ENCODE measurements at regions not wholly inside any gene's neighbourhood (a gene's known extent, or its start where the extent isn't known, plus 50 kb on each side); places are given as distances from the start of the nearest gene placed in this dataset.

DNA sequence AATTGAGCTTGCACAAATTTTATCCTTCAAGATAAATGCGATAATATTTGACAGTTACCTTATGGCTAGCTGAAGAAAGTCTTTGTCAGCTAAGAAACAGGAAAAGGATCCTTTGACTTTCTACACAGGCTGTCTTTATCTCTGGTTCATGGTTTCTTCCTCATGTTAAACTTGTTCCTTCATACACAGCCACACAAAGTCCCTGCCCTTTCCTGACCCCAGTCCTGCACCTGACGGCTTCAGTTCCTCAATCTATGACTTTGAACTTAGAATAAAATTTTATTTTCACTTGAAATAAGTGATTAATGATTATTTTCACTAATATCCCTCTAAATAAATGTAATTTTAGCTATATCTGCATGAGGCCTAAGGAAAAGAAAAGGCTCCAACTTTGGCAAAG is 77.8 kb upstream of the PRSS1 start:
- H3K27ac ChIP-seq, result no peak overlapping the region
- no peaks in the 10 kb centered on the region for H3K36me3 ChIP-seq (replicated peaks in 1 of 2)
- DNase-seq, result no peak
- 59 to 66% (median 63%) methylated on average over 2 of the region's 2 CpGs for WGBS, 4 donors
- H3K27me3 ChIP-seq, result no peaks in the 10 kb centered on the region
- TF ChIP-seq POLR2A (IDR thresholded peaks at IDR 0.05), result no peak
- TF ChIP-seq, protein P1, sequence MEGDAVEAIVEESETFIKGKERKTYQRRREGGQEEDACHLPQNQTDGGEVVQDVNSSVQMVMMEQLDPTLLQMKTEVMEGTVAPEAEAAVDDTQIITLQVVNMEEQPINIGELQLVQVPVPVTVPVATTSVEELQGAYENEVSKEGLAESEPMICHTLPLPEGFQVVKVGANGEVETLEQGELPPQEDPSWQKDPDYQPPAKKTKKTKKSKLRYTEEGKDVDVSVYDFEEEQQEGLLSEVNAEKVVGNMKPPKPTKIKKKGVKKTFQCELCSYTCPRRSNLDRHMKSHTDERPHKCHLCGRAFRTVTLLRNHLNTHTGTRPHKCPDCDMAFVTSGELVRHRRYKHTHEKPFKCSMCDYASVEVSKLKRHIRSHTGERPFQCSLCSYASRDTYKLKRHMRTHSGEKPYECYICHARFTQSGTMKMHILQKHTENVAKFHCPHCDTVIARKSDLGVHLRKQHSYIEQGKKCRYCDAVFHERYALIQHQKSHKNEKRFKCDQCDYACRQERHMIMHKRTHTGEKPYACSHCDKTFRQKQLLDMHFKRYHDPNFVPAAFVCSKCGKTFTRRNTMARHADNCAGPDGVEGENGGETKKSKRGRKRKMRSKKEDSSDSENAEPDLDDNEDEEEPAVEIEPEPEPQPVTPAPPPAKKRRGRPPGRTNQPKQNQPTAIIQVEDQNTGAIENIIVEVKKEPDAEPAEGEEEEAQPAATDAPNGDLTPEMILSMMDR (IDR thresholded peaks at IDR 0.05), result no peak
- no peaks in the 10 kb centered on the region for H3K9me3 ChIP-seq (replicated peaks in 1 of 3)
- intact Hi-C loops (cut with DNase I), result no loop called here
- no peaks in the 10 kb centered on the region for H3K4me1 ChIP-seq (replicated peaks in 1 of 2)
- no peak overlapping the region for H3K4me3 ChIP-seq

DNA sequence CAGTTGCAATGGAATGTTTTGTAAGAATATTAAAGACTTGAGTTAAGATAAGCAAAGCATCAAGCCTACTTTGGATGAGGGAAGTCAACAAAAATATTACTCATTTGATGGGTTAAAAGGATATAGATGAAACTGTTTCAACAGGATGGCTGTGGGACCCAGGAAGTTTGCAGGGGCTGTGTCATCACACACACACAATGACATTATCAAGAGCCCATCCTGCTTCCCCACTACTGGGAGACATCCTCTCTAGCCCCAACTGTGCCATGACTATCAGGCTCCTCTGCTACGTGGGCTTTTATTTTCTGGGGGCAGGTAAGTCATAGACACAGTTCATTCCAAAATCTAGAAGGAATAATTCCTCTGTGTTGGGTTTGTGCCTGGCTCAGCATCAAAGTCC is 78.8 kb upstream of the PRSS1 start:
- no peaks in the 10 kb centered on the region for H3K27me3 ChIP-seq
- H3K9me3 ChIP-seq (replicated peaks in 1 of 3), result no peaks in the 10 kb centered on the region
- no peak for DNase-seq
- TF ChIP-seq, protein P1 (IDR thresholded peaks at IDR 0.05), result no peak
- TF ChIP-seq POLR2A (IDR thresholded peaks at IDR 0.05), result no peak
- H3K4me3 ChIP-seq, result no peak overlapping the region
- intact Hi-C loops (cut with DNase I), result no loop called here
- H3K27ac ChIP-seq, result no peak overlapping the region
- no peaks in the 10 kb centered on the region for H3K36me3 ChIP-seq (replicated peaks in 1 of 2)
- H3K4me1 ChIP-seq (replicated peaks in 1 of 2), result no peaks in the 10 kb centered on the region
- 0 to 75% (median 32%) methylated on average over 1 of the region's 1 CpG for WGBS, 4 donors

DNA sequence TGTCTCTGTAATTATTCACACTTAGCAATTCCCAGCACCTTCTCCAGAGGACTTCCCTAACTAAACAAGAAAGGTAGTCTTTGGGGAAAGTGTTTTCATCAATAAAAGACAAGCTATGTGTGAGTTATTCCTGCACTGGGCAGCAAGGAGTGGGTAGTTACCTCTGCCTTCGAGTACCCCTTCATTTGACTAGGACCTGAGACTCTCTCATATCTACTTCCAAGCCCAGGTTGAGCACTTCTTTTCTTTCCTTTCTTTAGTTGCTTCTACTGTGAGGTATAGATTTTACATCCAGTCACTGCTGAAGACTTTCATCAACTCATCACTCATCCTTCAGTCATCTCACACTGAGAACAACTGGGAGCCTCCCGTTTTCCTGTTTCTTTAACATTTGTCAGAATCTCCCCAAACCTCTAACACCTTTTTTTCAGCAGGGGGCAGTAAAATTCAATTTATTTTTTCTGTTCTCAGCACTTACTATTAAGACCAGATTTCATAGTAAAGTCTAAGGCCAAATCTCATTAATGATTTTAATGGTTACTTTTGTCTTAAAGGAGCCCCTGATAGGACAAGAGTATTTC is 80.1 kb upstream of the PRSS1 start:
- DNase-seq, result no peak
- Histone ChIP-seq H3K27ac (no peak overlapping the region), H3K9me3 (replicated peaks in 1 of 3) (no peaks in the 10 kb centered on the region), H3K36me3 (replicated peaks in 1 of 2) (no peaks in the 10 kb centered on the region), H3K4me3 (no peak overlapping the region), H3K27me3 (no peaks in the 10 kb centered on the region), H3K4me1 (replicated peaks in 1 of 2) (no peaks in the 10 kb centered on the region)
- intact Hi-C loops (cut with DNase I), result no loop called here
- 38 to 50% (median 40%) methylated on average over 2 of the region's 2 CpGs for WGBS, 4 donors
- TF ChIP-seq, protein P1 (IDR thresholded peaks at IDR 0.05), result peak; percentile 17 to 49 (median 39)
- no peak for TF ChIP-seq POLR2A (IDR thresholded peaks at IDR 0.05)

DNA sequence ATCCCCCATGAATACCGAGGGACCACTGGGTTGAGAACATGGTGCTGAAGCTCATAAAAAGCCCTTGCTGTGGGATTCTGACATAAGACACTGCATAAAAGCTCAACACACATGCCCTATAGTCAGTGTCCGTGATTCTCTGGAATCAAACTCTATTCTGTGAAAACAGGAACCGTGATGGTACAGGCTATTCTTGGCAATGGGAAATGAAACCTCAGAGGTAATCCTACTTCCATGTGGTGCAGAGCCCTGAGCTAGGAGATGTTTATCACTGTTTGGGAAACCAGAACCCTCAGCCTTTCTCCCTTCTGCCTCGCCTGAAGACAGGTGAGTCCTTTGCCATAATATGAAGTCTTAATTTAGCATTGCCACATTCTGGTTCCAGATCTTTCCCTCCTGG is 80.8 kb upstream of the PRSS1 start:
- Histone ChIP-seq H3K4me1 (replicated peaks in 1 of 2) (no peaks in the 10 kb centered on the region), H3K9me3 (replicated peaks in 1 of 3) (no peaks in the 10 kb centered on the region), H3K27me3 (no peaks in the 10 kb centered on the region), H3K27ac (no peak overlapping the region), H3K36me3 (replicated peaks in 1 of 2) (no peaks in the 10 kb centered on the region), H3K4me3 (no peak overlapping the region)
- WGBS, 4 donors, result 33 to 43% (median 37%) methylated on average over 4 of the region's 4 CpGs
- intact Hi-C loops (cut with DNase I), result no loop called here
- no peak for DNase-seq
- no peak for TF ChIP-seq POLR2A (IDR thresholded peaks at IDR 0.05)
- TF ChIP-seq, protein P1 (IDR thresholded peaks at IDR 0.05), result no peak
